Gastroesophageal sphincter (tissue), 3 donors: ENCODE measurements at regions not wholly inside any gene's neighbourhood (a gene's known extent, or its start where the extent isn't known, plus 50 kb on each side); places are given as distances from the start of the nearest gene placed in this dataset.

Experiments
- CTCF ChIP-seq, 4 experiments: fragments of 200-600 bp in 2 of 4; fragments of 450-650 bp in 2 of 4; sonication (generic) in 1 of 4; IDR thresholded peaks; one replicate each; pipeline ENCODE4 v1.5.1; 2017 to 2019; ENCODE audit warnings: antibody characterized with exemption in 4 of 4, mild to moderate bottlenecking in 2 of 4, moderate library complexity in 2 of 4
- EP300 ChIP-seq: sonication (generic); formaldehyde crosslinking; IDR thresholded peaks from one replicate; pipeline ENCODE4 v1.6.1; 2017; ENCODE audit warnings: antibody characterized with exemption, mild to moderate bottlenecking
- POLR2A ChIP-seq, 2 donors: fragments of 450-650 bp; IDR thresholded peaks; one replicate each; pipeline ENCODE4 v1.6.1; 2017; ENCODE audit warnings: antibody characterized with exemption in 2 of 2, mild to moderate bottlenecking in 2 of 2, moderate library complexity in 1 of 2
- POLR2AphosphoS5 ChIP-seq: sonication (generic); formaldehyde crosslinking; IDR thresholded peaks from one replicate; pipeline ENCODE4 v1.6.1; 2017; ENCODE audit warnings: antibody characterized with exemption

GRCh38 chr13:107252428-107252827, 684.5 kb upstream of the ARGLU1 start:
- TF ChIP-seq CTCF (IDR thresholded peaks at IDR 0.05) (no peak), POLR2A (IDR thresholded peaks at IDR 0.05) (no peak), POLR2AphosphoS5 (no peak), EP300 (no peak)
